Liver (tissue), 3 donors: ENCODE measurements at regions not wholly inside any gene's neighbourhood (a gene's known extent, or its start where the extent isn't known, plus 50 kb on each side); places are given as distances from the start of the nearest gene placed in this dataset.

Source experiments
- CTCF ChIP-seq: fragments of 150-350 bp; IDR thresholded peaks from 2 replicates; pipeline ENCODE4 v1.5.1; 2017; ENCODE audit warnings: improper control_type of control experiment, low read depth, low read length; ENCODE audit not compliant: missing input control
- RAD21 ChIP-seq, 2 donors: IDR thresholded peaks; 2 replicates each; pipeline ENCODE4 v1.6.1; 2016; ENCODE audit warnings: antibody characterized with exemption in 2 of 2, mild to moderate bottlenecking in 2 of 2
- SP1 ChIP-seq: IDR thresholded peaks from 2 replicates; pipeline ENCODE4 v1.6.1; 2018; ENCODE audit warnings: antibody characterized with exemption, mild to moderate bottlenecking
- TAF1 ChIP-seq: conservative IDR thresholded peaks from 2 replicates; pipeline ENCODE4 v1.6.1; 2016; ENCODE audit warnings: antibody characterized with exemption, mild to moderate bottlenecking
- YY1 ChIP-seq: IDR thresholded peaks from 2 replicates; pipeline ENCODE4 v1.6.1; 2016; ENCODE audit warnings: antibody characterized with exemption, mild to moderate bottlenecking
- TF ChIP-seq, protein P1 (sequence below): IDR thresholded peaks from 2 replicates; pipeline ENCODE4 v1.6.1; 2016; ENCODE audit warnings: antibody characterized with exemption, mild to moderate bottlenecking
- TF ChIP-seq, protein P2 (sequence below): IDR thresholded peaks from 2 replicates; pipeline ENCODE4 v1.6.1; 2016; ENCODE audit warnings: antibody characterized with exemption
- TF ChIP-seq, protein P3 (sequence below): IDR thresholded peaks from 2 replicates; pipeline ENCODE4 v1.6.1; 2016; ENCODE audit warnings: antibody characterized with exemption
- donor health status: healthy.
- donor health status: healthy.

DNA sequence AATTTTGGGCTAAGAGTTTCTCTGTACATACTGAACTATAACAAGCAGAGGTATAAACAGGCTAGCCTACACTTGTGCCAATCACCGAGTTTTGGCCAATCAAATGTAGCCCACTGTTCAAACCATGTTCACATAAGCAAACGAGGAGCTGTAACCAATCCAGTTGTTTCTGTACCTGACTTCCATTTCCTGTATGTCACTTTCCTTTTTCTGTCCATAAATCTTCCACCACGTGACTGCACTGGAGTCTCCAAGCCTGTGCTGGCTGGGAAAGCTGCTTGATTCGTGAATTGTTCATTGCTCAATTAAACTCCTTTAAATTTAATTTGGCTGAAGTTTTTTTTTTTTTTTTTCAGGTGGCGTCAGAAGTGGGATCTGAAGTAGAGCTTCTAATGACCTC, 332.9 kb downstream of the RNF144B start:
- TF ChIP-seq SP1 = no peak
- TF ChIP-seq, protein P1, sequence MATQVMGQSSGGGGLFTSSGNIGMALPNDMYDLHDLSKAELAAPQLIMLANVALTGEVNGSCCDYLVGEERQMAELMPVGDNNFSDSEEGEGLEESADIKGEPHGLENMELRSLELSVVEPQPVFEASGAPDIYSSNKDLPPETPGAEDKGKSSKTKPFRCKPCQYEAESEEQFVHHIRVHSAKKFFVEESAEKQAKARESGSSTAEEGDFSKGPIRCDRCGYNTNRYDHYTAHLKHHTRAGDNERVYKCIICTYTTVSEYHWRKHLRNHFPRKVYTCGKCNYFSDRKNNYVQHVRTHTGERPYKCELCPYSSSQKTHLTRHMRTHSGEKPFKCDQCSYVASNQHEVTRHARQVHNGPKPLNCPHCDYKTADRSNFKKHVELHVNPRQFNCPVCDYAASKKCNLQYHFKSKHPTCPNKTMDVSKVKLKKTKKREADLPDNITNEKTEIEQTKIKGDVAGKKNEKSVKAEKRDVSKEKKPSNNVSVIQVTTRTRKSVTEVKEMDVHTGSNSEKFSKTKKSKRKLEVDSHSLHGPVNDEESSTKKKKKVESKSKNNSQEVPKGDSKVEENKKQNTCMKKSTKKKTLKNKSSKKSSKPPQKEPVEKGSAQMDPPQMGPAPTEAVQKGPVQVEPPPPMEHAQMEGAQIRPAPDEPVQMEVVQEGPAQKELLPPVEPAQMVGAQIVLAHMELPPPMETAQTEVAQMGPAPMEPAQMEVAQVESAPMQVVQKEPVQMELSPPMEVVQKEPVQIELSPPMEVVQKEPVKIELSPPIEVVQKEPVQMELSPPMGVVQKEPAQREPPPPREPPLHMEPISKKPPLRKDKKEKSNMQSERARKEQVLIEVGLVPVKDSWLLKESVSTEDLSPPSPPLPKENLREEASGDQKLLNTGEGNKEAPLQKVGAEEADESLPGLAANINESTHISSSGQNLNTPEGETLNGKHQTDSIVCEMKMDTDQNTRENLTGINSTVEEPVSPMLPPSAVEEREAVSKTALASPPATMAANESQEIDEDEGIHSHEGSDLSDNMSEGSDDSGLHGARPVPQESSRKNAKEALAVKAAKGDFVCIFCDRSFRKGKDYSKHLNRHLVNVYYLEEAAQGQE = no peak
- no peak for TF ChIP-seq RAD21 (IDR thresholded peaks at IDR 0.05)
- TF ChIP-seq CTCF = no peak
- TF ChIP-seq, protein P2, sequence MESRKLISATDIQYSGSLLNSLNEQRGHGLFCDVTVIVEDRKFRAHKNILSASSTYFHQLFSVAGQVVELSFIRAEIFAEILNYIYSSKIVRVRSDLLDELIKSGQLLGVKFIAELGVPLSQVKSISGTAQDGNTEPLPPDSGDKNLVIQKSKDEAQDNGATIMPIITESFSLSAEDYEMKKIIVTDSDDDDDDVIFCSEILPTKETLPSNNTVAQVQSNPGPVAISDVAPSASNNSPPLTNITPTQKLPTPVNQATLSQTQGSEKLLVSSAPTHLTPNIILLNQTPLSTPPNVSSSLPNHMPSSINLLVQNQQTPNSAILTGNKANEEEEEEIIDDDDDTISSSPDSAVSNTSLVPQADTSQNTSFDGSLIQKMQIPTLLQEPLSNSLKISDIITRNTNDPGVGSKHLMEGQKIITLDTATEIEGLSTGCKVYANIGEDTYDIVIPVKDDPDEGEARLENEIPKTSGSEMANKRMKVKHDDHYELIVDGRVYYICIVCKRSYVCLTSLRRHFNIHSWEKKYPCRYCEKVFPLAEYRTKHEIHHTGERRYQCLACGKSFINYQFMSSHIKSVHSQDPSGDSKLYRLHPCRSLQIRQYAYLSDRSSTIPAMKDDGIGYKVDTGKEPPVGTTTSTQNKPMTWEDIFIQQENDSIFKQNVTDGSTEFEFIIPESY = no peak
- TF ChIP-seq YY1 = no peak
- TF ChIP-seq, protein P3, sequence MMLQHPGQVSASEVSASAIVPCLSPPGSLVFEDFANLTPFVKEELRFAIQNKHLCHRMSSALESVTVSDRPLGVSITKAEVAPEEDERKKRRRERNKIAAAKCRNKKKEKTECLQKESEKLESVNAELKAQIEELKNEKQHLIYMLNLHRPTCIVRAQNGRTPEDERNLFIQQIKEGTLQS = no peak
- TF ChIP-seq TAF1 = no peak
